ENCODE measurements at regions not wholly inside any gene's neighbourhood (a gene's known extent, or its start where the extent isn't known, plus 50 kb on each side); places are given as distances from the start of the nearest gene placed in this dataset.

DNA sequence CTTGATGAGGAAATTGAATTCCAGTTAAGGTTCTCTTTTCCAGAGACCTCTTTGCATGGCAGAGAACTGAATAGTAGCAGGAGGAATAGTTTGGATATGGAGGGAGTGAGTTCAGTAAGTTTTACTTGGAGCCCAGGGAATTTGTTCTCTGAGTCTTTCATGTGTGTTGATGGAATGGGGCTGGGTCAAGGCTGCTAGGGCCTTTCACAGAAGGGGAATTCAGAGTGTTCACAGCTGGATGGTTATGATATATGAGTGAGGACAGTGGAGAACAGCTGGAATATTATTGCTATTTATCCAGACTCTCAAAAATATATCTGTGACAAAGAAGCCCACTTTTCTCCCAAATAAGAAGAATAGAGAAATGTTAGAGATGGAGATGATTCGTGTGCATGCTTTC, 372.8 kb downstream of the PLK2 start:
- no peaks in the 10 kb centered on the region for H3K9me3 Mint-ChIP-seq
- peaks cover 3% of the 10 kb centered on the region for H3K4me1 ChIP-seq (ENCODE audit: control insufficient read depth, insufficient read depth, low read length)
- H3K27ac Mint-ChIP-seq, result no peak overlapping the region
- H3K36me3 Mint-ChIP-seq (ENCODE audit: low read depth), result no peaks in the 10 kb centered on the region
- 86% methylated on average over 1 of the region's 1 CpG for WGBS, 2 experiments (ENCODE audit: insufficient coverage in 1 of 2, insufficient read length in 1 of 2)
- H3K27me3 Mint-ChIP-seq (ENCODE audit: insufficient read depth), result no peaks in the 10 kb centered on the region
- no peak for DNase-seq
- H3K4me3 ChIP-seq (ENCODE audit: low read length), result no peak overlapping the region
- peaks cover 6% of the 10 kb centered on the region for H3K4me1 Mint-ChIP-seq
- no peak overlapping the region for H3K4me3 Mint-ChIP-seq
- H3K27ac ChIP-seq (ENCODE audit: low read depth, low read length), result no peak overlapping the region
- no peak overlapping the region for H3K9ac ChIP-seq (ENCODE audit: extremely low read depth, low read length, poor library complexity, severe bottlenecking)
- H3K9me3 ChIP-seq (ENCODE audit: control insufficient read depth, low read length), result no peaks in the 10 kb centered on the region
- TF ChIP-seq, protein P1, sequence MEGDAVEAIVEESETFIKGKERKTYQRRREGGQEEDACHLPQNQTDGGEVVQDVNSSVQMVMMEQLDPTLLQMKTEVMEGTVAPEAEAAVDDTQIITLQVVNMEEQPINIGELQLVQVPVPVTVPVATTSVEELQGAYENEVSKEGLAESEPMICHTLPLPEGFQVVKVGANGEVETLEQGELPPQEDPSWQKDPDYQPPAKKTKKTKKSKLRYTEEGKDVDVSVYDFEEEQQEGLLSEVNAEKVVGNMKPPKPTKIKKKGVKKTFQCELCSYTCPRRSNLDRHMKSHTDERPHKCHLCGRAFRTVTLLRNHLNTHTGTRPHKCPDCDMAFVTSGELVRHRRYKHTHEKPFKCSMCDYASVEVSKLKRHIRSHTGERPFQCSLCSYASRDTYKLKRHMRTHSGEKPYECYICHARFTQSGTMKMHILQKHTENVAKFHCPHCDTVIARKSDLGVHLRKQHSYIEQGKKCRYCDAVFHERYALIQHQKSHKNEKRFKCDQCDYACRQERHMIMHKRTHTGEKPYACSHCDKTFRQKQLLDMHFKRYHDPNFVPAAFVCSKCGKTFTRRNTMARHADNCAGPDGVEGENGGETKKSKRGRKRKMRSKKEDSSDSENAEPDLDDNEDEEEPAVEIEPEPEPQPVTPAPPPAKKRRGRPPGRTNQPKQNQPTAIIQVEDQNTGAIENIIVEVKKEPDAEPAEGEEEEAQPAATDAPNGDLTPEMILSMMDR (conservative IDR thresholded peaks at IDR 0.05), result no peak
- no peaks in the 10 kb centered on the region for H3K27me3 ChIP-seq (ENCODE audit: control insufficient read depth, insufficient read depth, low read length, poor library complexity, severe bottlenecking)
- no peaks in the 10 kb centered on the region for H3K36me3 ChIP-seq (ENCODE audit: control insufficient read depth, insufficient read depth, low read length)

DNA sequence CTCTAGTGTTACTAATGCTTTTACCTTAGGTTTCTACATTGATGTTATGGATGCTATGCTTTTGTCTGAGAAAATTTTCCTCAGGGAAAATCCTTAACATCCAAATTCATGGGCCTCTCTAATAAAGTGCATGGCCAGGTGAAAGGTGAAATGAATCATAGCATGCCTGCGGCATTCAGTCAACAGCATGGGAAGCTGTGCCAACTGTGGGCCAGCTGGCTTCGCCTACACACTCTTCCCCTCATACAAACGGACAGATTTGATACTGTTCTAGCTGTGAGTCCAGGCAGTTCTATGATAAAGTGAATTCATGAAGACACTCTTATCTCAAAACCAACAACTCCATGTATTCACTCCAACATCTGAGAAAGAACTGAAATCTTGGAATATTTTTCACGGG, 374.1 kb downstream of the PLK2 start:
- H3K9ac ChIP-seq (ENCODE audit: extremely low read depth, low read length, poor library complexity, severe bottlenecking), result no peak overlapping the region
- WGBS, 2 experiments (ENCODE audit: insufficient coverage in 1 of 2, insufficient read length in 1 of 2), result 93 to 100% methylated on average over 2 to 4 of the region's 4 CpGs
- H3K27ac Mint-ChIP-seq, result no peak overlapping the region
- DNase-seq, result no peak
- no peaks in the 10 kb centered on the region for H3K9me3 Mint-ChIP-seq
- no peak overlapping the region for H3K4me3 Mint-ChIP-seq
- H3K9me3 ChIP-seq (ENCODE audit: control insufficient read depth, low read length), result no peaks in the 10 kb centered on the region
- H3K27me3 Mint-ChIP-seq (ENCODE audit: insufficient read depth), result no peaks in the 10 kb centered on the region
- H3K36me3 Mint-ChIP-seq (ENCODE audit: low read depth), result no peaks in the 10 kb centered on the region
- no peak overlapping the region for H3K4me3 ChIP-seq (ENCODE audit: low read length)
- TF ChIP-seq, protein P1 (conservative IDR thresholded peaks at IDR 0.05), result no peak
- H3K4me1 ChIP-seq (ENCODE audit: control insufficient read depth, insufficient read depth, low read length), result peaks cover 3% of the 10 kb centered on the region
- no peaks in the 10 kb centered on the region for H3K27me3 ChIP-seq (ENCODE audit: control insufficient read depth, insufficient read depth, low read length, poor library complexity, severe bottlenecking)
- peaks cover 15% of the 10 kb centered on the region for H3K4me1 Mint-ChIP-seq
- H3K27ac ChIP-seq (ENCODE audit: low read depth, low read length), result no peak overlapping the region
- H3K36me3 ChIP-seq (ENCODE audit: control insufficient read depth, insufficient read depth, low read length), result no peaks in the 10 kb centered on the region

DNA sequence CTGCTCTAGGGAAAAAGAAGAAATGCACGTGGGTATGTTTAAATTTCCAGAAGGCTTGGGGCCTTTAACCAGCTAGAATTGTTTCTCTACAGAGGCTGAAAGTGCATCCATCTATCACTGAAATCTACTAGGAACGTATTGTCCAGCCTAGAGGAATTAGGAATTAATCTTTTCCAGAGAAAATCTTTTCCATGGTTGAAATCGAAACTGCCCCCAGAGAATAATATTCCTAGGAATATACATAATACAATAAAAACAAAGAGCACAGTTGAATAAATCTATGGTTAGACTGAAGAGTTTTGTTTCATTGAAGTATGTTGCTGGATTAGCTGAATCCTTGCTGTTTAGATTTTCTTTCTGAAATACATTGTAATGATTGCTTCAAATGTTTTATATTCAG, 378.5 kb downstream of the PLK2 start:
- Histone ChIP-seq H3K36me3 (ENCODE audit: control insufficient read depth, insufficient read depth, low read length) (no peaks in the 10 kb centered on the region), H3K9ac (ENCODE audit: extremely low read depth, low read length, poor library complexity, severe bottlenecking) (no peak overlapping the region), H3K9me3 (ENCODE audit: control insufficient read depth, low read length) (no peaks in the 10 kb centered on the region), H3K4me3 (ENCODE audit: low read length) (no peak overlapping the region), H3K27me3 (ENCODE audit: control insufficient read depth, insufficient read depth, low read length, poor library complexity, severe bottlenecking) (no peaks in the 10 kb centered on the region), H3K4me1 (ENCODE audit: control insufficient read depth, insufficient read depth, low read length) (peaks cover 14% of the 10 kb centered on the region), H3K27ac (ENCODE audit: low read depth, low read length) (no peak overlapping the region)
- H3K9me3 Mint-ChIP-seq, result no peaks in the 10 kb centered on the region
- 85% methylated on average over 2 of the region's 3 CpGs; no CpG with 5 or more reads in 1 of the 2 experiments for WGBS, 2 experiments (ENCODE audit: insufficient coverage in 1 of 2, insufficient read length in 1 of 2)
- no peak overlapping the region for H3K27ac Mint-ChIP-seq
- no peak overlapping the region for H3K4me3 Mint-ChIP-seq
- peaks cover 41% of the 10 kb centered on the region for H3K4me1 Mint-ChIP-seq
- H3K36me3 Mint-ChIP-seq (ENCODE audit: low read depth), result no peaks in the 10 kb centered on the region
- TF ChIP-seq, protein P1 (conservative IDR thresholded peaks at IDR 0.05), result no peak
- peaks cover 4% of the 10 kb centered on the region for H3K27me3 Mint-ChIP-seq (ENCODE audit: insufficient read depth)
- DNase-seq, result no peak

All from endodermal cell (in vitro differentiated cells).